Stomach (tissue), 4 donors: ENCODE measurements at regions not wholly inside any gene's neighbourhood (a gene's known extent, or its start where the extent isn't known, plus 50 kb on each side); places are given as distances from the start of the nearest gene placed in this dataset.

Experiments used
- CTCF ChIP-seq, 7 experiments: fragments of 450-650 bp in 4 of 7; fragments of 200-600 bp in 3 of 7; sonication (generic) in 3 of 7; IDR thresholded peaks; one replicate each; pipeline ENCODE4 v1.5.1; 2016 to 2019; ENCODE audit warnings: antibody characterized with exemption in 7 of 7, control low read depth in 2 of 7, mild to moderate bottlenecking in 1 of 7
- POLR2A ChIP-seq, 4 donors: fragments of 450-650 bp; IDR thresholded peaks; one replicate each; pipeline ENCODE4 v1.6.1; 2016; ENCODE audit warnings: antibody characterized with exemption in 4 of 4, control low read depth in 2 of 4, mild to moderate bottlenecking in 1 of 4, moderate library complexity in 1 of 4

GRCh38 chr13:105641121-105641520 lies 894.3 kb downstream of the EFNB2 start:
- TF ChIP-seq POLR2A (IDR thresholded peaks at IDR 0.05) (no peak), CTCF (IDR thresholded peaks at IDR 0.05) (no peak)
